Hepatocyte (in vitro differentiated cells): ENCODE measurements at regions not wholly inside any gene's neighbourhood (a gene's known extent, or its start where the extent isn't known, plus 50 kb on each side); places are given as distances from the start of the nearest gene placed in this dataset.

Source experiments
- EZH2 ChIP-seq: fragments of 200-600 bp; sonication (generic); IDR thresholded peaks from 2 replicates; pipeline ENCODE4 v1.6.1; 2016; ENCODE audit warnings: antibody characterized with exemption, mild to moderate bottlenecking, borderline replicate concordance
- EZH2phosphoT487 ChIP-seq: fragments of 200-600 bp; sonication (generic); IDR thresholded peaks from one replicate; pipeline ENCODE4 v1.6.1; 2018; ENCODE audit warnings: antibody characterized with exemption, mild to moderate bottlenecking, low read depth, moderate library complexity; ENCODE audit not compliant: unreplicated experiment, severe bottlenecking
- TF ChIP-seq, protein P1 (sequence below): fragments of 200-600 bp; sonication (generic); IDR thresholded peaks from 2 replicates; pipeline ENCODE4 v1.5.1; 2016; ENCODE audit warnings: antibody characterized with exemption, mild to moderate bottlenecking; ENCODE audit not compliant: poor library complexity

DNA sequence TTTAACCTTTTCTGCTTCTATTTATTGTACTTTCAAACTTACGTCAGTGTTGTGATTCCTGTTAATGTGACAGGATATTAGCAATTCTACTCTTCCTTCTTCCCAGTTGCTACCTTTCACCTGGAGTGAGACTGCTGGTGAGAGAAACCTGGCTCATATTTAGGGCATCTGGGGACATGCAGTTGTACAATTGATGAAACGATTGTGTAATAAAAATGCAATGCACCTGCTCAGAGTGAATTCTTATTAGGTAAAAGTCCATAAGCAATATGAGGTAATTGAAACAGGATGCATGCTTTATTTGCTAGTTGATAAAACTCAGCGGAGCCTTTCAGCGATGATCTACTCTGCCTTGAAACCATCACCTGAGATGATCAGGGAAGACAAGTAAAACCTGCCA, 116.1 kb upstream of the FBXO33 start:
- TF ChIP-seq, protein P1, sequence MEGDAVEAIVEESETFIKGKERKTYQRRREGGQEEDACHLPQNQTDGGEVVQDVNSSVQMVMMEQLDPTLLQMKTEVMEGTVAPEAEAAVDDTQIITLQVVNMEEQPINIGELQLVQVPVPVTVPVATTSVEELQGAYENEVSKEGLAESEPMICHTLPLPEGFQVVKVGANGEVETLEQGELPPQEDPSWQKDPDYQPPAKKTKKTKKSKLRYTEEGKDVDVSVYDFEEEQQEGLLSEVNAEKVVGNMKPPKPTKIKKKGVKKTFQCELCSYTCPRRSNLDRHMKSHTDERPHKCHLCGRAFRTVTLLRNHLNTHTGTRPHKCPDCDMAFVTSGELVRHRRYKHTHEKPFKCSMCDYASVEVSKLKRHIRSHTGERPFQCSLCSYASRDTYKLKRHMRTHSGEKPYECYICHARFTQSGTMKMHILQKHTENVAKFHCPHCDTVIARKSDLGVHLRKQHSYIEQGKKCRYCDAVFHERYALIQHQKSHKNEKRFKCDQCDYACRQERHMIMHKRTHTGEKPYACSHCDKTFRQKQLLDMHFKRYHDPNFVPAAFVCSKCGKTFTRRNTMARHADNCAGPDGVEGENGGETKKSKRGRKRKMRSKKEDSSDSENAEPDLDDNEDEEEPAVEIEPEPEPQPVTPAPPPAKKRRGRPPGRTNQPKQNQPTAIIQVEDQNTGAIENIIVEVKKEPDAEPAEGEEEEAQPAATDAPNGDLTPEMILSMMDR = no peak
- TF ChIP-seq EZH2phosphoT487 = no peak
- TF ChIP-seq EZH2 = no peak
